GM18868 (cell line): ENCODE measurements at regions not wholly inside any gene's neighbourhood (a gene's known extent, or its start where the extent isn't known, plus 50 kb on each side); places are given as distances from the start of the nearest gene placed in this dataset.
"Not testable (repeated sequence)": the region's sequence is repeated elsewhere in the genome, so short reads cannot be mapped to it uniquely, and the experiment has no call there.

Source experiments
- ATAC-seq: cut with Tn5 transposase; IDR thresholded peaks from one replicate; pipeline ENCODE4 v1.9.1; 2021; ENCODE audit warnings: mild to moderate bottlenecking, moderate library complexity; ENCODE audit not compliant: unreplicated experiment

DNA sequence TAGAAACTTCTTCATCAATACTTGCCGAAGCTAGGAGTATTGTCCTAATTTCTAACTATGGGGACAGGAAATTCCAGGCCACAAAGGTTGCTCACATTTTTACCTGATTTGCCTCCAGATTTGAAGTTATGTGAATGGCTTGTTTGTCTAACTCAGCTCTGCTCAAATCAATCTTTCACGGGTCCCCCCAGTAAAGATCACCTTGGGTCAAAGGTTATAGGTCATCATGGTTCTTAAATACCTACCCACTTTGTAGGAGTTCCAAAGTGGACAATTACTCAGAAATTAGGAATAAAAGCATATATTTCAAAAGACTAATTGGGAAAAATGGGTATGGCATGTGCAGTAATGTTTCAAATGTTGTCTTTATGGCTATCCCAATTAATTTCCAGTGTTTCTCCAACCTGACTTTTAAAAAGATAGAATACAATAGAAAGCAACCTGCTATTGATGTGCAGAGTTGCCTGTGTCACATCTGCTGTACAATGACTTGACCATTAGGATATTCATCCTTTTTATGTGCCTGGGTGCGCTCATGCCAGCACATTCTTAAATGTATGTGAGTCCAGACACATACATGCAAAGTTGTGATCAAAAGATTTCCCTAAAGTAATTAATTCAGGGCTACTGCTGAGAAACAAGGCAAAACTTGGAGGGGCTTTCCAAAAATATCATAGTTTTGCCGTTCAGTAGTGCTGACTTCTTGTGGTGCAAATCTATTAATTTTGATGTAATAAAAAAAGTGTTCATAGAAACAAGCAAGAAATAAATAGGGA is 126.1 kb downstream of the MYCN start:
- ATAC-seq, result no peak

DNA sequence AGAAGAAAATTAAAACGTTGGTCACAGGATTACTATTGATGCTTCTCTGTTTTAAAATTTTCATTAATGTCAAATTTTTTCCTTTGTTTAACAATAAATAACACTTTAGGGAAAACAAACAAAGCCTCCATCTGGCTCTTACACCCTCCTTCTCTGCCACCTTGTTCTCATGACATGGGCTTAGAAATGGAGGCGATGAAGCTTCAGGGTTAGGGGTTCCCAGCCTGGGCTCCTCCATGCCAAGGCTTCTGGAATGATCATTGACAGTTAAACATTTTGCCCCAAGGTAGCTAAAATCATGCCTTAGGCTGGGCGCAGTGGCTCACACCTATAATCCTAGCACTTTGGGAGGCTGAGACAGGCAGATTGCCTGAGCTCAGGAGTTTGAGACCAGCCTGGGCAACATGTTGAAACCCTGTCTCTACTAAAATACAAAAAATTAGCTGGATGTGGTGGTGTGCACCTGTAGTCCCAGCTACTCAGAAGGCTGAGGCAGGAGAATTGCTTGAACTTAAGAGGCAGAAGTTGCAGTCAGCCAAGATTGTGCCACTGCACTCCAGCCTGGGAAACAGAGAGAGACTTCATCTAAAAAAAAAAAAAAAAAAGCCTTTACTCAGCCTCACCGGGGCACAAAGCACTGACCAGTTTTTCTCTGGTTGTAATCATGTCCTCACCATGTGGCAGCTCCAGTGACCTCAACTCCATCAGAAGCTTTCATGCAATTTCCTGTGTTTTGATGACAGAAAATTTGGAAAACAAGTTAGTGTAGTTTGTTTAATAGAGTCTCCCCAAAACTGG is 125.1 kb downstream of the MYCN start:
- not testable (repeated sequence) for ATAC-seq

DNA sequence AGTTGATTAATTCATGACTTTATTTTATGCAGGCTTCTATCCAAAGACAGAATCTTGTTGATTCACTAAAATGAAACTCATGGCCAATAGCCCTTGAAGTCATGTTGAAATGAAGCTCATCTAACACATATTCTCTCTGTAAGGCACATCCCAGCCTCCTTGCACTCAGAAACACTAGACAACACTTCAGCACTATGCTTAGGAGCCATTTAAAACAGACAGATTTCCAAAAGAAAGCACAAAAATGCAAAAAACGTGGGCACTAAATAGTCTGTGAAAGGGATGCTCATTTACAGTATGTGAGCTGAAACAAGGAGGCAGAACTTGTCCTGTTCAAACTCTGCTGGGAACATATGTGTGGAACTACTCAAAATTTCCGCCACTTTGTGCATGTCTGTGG is 124.4 kb downstream of the MYCN start:
- ATAC-seq, result no peak

DNA sequence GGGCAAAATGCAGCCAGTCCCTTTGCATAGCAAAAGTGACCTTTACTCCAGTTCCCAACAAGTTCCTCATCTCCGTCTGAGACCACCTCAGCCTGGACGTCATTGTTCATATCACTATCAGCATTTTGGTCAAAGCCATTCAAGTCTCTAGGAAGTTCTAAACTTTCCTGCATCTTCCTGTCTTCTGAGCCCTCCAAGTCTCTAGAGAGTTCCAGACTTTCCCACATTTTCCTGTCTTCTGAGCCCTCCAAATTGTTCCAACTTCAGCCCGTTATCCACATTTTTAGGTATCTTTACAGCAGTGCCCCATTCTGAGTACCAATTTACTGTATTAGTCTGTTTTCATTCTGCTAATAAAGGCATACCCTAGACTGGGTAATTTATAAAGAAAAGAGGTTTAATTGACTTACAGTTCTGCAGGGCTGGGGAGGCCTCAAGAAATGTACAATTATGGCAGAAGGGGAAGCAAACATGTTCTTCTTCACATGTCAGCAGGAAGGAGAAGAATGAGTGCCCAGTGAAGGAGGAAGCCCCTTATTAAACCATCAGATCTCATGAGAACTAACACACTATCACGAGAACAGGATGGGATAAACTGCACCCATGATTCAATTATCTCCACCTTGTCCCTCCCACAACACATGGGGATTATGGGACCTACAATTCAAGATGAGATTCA is 123.7 kb downstream of the MYCN start:
- no peak for ATAC-seq

DNA sequence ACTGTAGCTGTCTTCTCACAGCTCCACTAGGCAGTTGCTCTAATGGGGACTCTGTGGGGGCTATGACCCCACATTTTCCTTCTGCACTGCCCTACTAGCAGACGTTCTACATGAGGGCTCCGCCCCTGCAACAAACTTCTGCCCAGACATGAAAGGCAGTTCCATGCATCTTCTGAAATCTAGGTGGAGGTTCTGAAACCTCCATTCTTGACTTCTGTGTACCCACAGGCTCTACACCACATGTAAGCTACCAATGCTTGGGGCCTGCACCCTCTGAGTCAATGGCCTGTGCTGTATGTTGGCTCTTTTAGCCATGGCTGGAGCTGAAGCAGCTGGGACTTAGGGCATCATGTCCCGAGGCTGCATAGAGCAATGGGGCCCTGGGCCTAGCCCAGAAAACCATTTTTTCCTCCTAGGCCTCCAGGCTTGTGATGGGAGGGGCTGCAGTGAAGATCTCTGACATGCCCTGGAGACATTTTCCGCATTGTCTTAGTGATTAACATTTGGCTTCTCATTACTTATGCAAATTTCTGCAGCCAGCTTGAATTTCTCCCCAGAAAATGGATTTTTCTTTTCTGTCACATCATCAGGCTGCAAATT is 123.0 kb downstream of the MYCN start:
- ATAC-seq, result no peak

DNA sequence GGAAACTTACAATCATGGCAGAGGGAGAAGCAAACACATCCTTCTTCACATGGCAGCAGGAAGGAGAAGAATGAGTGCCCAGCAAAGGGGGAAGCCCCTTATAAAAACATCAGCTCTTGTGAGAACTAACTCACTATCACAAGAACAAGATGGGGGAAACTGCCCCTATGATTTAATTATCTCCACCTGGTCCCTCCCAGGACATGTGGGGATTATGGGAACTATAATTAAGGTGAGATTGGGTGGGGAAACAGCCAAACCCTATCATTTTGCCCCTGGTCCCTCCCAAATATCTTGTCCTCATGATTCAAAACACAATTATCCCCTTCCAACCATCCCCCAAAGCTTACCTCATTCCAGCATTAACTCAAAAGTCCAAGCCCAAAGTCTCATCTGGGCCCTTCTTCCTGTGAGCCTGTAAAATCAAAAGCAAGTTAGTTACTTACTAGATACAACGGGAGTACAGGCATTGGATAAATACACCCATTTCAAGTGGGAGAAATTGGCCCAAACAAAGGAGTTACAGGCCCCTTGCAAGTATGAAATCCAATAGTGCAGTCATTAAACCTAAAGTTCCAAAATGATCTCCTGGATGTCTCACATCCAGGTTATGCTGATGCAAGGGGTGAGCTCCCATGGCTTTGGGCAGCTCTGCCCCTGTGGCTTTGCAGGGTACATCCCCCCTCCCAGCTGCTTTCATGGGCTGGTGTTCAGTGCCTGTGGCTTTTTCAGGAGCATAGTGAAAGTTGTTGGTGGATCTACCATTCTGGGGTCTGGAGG is 122.3 kb downstream of the MYCN start:
- no peak for ATAC-seq

DNA sequence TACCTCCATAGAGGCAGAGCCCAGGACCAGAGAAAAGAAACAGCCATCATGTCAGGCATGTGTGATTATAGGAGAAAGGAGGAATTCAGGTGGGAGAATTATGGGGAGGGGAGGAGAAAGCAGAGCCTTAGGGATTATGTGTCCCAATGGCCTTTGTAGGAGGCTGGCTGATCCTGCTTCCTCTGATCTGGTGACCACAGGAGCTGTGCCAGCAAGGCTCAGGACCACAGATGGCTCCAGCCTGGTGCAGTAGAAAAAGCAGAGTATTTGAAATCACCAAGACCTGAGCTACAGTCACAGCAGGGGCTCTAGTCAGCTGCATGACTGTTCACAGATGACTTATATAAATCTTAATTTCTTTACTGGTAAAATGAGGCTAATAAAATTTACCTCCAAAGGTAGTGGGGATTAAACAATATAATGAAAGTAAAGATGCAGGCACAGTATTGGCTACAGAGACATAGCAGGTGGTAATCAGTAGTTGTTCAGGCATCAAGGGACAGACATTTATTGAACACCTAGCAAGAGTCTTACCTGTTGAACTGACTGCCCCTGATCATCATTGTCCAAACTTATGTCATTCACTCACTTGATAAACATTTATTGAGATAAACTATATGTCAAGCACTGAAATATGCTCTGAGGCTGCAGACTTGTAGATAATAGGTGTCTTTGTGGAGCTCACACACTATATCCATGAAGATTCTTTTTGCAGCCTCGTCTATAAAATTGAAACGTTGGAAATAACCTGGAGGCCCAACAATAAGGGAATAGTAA is 121.3 kb downstream of the MYCN start:
- no peak for ATAC-seq

DNA sequence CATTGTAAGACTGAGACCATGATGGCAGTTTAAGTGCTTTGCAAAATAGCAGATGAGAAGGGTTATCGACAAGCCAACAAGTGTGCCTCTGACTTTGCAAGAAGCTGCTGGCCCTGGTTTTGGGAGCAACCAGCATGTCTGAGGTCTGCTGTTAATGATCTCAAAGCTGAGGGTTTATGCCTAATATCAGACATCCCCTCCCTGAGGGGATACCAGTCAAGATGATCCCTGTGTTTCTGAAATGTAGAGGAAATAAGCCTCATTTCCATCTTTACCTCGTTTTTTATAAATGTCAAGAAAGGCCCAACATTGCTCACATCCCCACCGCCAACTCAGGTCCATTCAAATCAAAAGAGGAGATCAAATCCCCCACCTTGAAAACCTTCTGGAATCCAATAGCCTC is 120.6 kb downstream of the MYCN start:
- no peak for ATAC-seq

DNA sequence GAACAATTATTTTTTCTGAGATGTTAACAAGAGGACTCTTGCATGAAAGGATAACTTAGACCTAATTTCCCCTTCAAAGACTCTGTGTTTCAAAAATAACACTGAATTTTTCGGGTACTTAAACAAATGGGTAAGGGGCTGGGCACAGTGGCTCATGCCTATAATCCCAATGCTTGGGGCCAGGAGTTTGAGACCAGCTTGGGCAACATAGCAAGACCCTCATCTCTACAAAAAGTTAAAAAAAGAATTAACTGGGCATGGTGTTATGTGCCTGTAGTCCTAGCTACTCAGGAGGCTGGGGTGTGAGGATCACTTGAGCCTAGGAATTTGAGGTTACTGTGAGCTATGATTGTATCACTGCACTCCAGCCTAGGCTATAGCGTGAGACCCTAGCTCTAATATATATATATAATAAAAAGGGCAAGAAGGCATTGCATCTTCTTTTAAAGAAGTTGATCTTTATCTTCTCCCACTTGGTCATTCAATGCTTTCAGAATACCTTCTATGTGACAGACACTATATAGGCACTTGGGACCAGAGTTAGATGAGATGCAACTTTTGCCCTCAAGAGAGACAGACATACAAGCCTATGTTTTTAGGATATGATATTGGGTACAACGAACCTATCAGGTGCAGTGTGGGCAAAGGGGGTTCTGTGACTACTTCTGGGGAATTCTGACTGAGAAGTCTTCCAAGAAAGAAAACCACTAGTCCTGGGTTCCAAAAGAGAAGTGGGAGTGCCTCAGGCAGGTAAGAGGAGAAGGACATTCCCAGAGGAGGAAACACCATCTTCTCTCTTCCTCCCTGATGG is 120.0 kb downstream of the MYCN start:
- ATAC-seq, result no peak

DNA sequence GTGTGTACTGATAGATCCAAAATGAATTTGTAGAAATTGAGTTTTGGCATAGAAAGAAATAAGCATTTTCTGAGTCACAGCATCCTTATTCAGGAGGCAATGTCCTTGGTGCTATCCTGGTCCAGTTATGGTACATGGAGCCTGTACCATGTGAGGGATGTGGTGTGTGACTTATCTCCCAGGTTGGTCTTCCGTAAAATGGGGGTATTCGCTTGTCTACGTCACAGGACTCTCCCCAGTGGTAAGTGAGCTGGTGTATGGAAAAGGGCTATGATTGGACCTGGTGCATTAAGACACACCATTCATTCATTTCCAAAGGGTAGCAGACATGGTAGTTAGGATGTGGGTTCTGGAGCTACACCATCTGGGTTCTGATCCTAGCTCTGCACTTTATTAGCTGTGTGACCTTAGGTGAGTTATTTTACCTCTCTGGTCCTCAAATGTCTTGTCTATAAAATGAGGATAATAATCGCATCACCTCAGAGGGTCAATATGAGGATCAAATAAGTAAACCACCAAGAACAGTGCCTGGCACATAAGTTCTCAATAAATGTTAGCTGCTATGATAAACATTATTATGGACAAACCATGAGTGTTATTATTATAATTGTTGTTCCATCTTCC is 119.2 kb downstream of the MYCN start:
- no peak for ATAC-seq

DNA sequence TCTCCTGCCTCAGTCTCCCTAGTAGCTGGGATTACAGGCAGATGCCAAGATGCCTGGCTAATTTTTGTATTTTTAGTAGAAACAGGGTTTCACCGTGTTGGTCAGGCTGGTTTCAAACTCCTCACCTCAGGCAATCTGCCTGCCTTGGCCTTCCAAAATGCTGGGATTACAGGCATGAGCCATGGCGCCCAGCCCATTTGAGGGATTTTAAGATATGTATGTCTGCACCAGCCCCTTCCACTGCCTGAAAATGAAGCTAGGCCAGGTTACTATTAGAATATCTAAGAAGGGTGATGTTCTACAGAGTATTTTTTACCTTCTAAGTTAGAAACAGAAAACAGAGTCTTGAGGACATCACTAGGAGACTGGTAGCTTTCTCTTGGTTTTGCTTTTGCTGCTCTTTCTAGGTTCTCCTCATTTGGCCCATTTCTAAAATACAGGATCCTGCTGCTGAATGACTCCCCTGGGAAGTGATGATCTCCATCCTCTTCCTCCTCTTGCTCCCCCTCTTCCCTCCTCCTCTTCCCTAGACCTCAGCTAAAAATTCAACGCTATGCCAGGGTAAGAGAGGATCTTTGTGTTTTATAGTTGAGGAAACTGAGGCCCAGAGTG is 118.5 kb downstream of the MYCN start:
- no peak for ATAC-seq

DNA sequence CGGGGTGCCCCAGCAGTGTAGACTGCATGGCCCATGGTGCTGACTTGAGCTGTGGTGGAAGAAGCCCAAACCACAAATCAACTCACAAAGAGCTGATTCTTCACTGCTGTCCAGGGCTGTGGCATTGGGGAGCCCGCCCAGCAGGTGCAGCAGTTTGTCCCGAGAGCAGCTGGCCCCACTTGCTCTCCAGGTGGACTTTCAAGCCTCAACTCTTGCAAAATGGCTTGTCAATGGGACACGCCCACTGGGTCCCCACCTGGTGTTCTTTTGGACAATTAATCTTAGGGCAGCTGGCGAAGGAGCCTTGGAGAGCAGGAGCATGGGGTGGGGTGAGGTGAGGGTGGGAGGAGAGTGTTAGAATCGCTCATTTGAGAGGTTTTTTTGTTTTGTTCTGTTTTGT is 117.9 kb downstream of the MYCN start:
- no peak for ATAC-seq

DNA sequence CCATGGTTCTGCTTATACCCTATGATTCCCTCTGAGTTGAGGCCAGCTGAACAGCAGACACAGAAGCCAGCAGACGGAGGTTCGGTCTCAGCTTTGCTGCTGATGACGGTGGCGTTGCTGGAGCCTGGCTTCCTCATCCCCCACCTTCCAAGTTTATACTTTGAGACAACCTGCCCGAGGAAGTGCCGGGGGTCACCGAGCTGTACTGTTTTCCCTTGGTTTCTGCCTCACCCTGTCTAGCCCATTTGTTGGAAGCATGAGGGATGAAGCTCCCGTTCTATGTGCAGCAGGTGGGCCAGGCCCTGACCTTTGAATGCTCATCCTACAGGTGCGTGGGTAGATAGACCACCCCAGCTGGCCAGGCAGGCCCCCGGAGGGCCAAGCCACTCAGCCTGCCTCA is 117.3 kb downstream of the MYCN start:
- ATAC-seq, result no peak

DNA sequence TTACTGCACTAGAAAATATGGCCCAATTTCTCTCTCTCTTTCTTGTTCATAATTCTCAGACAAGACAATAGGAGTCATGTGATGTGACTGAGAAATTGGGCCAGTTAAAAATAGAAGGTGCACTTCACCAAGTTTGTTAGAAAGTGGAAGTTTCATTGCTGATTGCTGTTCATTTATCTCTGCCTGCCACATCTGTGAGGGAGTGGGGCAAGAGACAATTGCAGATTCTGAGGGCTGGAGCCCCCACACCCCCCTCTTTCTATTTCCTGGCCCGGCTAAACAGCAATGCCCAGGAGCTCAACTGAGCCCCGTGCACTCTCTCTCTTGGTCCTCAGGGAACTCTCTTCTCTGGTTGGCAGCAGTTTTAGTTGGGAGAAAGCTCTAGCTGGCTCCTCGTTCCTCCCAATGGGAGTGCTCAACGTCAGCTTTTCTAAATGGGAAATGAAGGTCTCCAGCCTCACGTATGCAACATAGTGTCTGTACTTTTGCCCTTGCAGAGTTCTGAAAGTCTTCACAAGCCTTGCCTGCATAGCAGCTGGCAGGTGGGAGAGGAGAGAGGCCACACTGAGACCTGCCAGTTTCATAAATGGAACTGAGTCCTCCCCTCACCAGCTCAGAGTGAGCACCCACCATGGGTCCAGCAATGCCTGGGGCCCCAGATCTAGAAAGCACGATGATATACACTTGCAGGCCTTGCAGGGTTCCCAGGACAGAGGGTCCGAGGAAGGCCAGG is 115.7 kb downstream of the MYCN start:
- peak; percentile 95 for ATAC-seq

DNA sequence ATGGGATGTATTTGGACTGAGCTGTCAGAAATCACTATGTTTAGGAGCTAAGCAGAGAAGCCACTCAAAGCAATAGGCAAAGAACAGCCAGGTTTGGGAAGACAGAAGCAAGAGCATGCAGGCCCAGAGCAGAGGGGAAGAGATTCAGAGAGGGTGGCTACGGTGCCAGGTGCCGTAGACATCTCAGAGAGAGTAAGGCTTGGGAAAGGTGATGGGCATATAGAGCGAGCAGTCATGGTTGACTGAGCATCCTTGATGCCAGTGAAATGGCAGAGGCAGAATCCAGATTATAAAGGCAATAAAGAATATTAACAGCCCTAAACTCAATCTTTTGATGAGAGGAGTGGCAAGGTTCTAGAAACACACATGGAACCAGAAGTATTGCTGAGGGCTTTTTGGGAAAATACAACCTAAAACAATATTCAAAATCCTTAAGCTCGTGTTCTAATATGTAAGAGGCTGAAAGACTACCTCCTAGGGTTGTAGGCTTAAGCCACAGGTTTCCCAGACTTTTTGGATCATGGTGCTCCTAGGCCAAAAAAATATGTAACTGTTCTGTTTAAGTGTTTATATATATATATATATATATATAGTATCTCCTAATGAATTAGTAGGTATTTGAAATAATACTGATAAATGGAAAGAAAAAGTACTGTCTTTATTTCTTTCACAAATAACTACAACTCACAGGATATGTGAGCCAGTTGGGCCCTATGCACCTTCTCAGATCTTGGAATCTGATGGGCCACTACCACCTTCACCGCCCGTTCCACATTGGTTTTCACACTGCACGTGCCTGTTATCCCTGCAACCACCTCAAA is 113.3 kb downstream of the MYCN start:
- no peak for ATAC-seq

DNA sequence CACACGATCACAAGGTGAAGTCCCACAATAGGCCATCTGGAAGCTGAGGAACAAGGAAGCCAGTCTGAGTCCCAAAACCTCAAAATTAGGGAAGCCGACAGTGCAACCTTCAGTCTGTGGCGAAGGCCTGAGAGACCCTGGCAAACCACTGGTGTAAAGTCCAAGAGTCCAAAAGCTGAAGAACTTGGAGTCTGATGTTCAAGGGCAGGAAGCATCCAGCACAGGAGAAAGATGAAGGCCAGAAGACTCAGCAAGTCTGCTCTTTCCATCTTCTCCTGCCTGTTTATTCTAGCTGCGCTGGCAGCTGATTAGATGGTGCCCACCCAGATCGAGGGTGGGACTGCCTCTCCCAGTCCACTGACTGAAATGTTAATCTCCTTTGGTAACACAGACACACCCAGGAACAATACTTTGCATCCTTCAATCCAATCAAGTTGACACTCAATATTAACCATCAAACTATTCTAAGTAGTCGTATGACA is 112.3 kb downstream of the MYCN start:
- ATAC-seq, result not testable (repeated sequence)
